ENCODE measurements at regions not wholly inside any gene's neighbourhood (a gene's known extent, or its start where the extent isn't known, plus 50 kb on each side); places are given as distances from the start of the nearest gene placed in this dataset.

GRCh38 chr21:14645702-14646101 lies 99.6 kb upstream of the SAMSN1 start:
- TF ChIP-seq, protein P1, sequence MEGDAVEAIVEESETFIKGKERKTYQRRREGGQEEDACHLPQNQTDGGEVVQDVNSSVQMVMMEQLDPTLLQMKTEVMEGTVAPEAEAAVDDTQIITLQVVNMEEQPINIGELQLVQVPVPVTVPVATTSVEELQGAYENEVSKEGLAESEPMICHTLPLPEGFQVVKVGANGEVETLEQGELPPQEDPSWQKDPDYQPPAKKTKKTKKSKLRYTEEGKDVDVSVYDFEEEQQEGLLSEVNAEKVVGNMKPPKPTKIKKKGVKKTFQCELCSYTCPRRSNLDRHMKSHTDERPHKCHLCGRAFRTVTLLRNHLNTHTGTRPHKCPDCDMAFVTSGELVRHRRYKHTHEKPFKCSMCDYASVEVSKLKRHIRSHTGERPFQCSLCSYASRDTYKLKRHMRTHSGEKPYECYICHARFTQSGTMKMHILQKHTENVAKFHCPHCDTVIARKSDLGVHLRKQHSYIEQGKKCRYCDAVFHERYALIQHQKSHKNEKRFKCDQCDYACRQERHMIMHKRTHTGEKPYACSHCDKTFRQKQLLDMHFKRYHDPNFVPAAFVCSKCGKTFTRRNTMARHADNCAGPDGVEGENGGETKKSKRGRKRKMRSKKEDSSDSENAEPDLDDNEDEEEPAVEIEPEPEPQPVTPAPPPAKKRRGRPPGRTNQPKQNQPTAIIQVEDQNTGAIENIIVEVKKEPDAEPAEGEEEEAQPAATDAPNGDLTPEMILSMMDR (tag by site-specific recombination; IDR thresholded peaks at IDR 0.05) = no peak
- no peak for TF ChIP-seq MYNN (tag by site-specific recombination; IDR thresholded peaks at IDR 0.05; ENCODE audit: borderline replicate concordance)
